B cell (primary cell): ENCODE measurements at regions not wholly inside any gene's neighbourhood (a gene's known extent, or its start where the extent isn't known, plus 50 kb on each side); places are given as distances from the start of the nearest gene placed in this dataset.

ENCODE experiments used
- ATAC-seq: fragments of 200-7000 bp; cut with Tn5 transposase; one replicate; pipeline ENCODE4 v1.10.0; 2021; ENCODE audit warnings: low read depth, mild to moderate bottlenecking, moderate number of reproducible peaks, moderate library complexity
- CTCF ChIA-PET: fragments of 350-600 bp; sonication (Branson Sonifier 250); formaldehyde crosslinking; loops from one replicate; lab custom pipeline; 2021; ENCODE audit warnings: antibody characterized with exemption, inconsistent platforms; lab: Charles Lee
- POLR2A ChIA-PET: fragments of 350-600 bp; sonication (Branson Sonifier 250); formaldehyde crosslinking; loops from one replicate; lab custom pipeline; 2021; ENCODE audit warnings: antibody characterized with exemption; lab: Charles Lee
- DNase-seq: peaks from one replicate; pipeline ENCODE4 v3.0.0; 2013
- H2AFZ ChIP-seq: 2 replicates; pipeline ENCODE4 v1.6.1; 2012; ENCODE audit warnings: mild to moderate bottlenecking, low read depth, low read length; ENCODE audit not compliant: insufficient read depth, poor library complexity, severe bottlenecking
- H3K27ac ChIP-seq, 2 donors: 1 replicate in 1 of 2; 2 replicates in 1 of 2; pipeline ENCODE4 v1.5.1; 2012 to 2013; ENCODE audit warnings: low read length in 2 of 2, mild to moderate bottlenecking in 2 of 2, moderate library complexity in 1 of 2
- H3K27me3 ChIP-seq, 4 experiments: fragments of 200-600 bp in 1 of 4; sonication (generic) in 1 of 4; replicated peaks in 1 of 4; 1 replicate in 2 of 4; 2 replicates in 2 of 4; pipeline versions ENCODE4 v1.6.1 to v1.7.0; 2013 to 2016; ENCODE audit warnings: low read length in 3 of 4, mild to moderate bottlenecking in 2 of 4, mixed read lengths in 1 of 4, moderate library complexity in 1 of 4; ENCODE audit not compliant: insufficient read depth in 4 of 4, control insufficient read depth in 3 of 4; ENCODE audit errors: control extremely low read depth in 1 of 4
- H3K36me3 ChIP-seq, 2 experiments: replicated peaks in 1 of 2; 1 replicate in 1 of 2; 2 replicates in 1 of 2; pipeline versions ENCODE4 v1.6.1 to v1.7.1; 2013; ENCODE audit warnings: low read length in 1 of 2; ENCODE audit not compliant: insufficient read depth in 2 of 2, control insufficient read depth in 1 of 2; ENCODE audit errors: control extremely low read depth in 1 of 2, extremely low read depth in 1 of 2
- H3K4me1 ChIP-seq, 2 donors: fragments of 200-600 bp in 1 of 2; sonication (generic) in 1 of 2; 1 replicate in 1 of 2; 2 replicates in 1 of 2; pipeline versions ENCODE4 v1.5.1 to v1.6.1; 2013 to 2017; ENCODE audit warnings: low read length in 2 of 2; ENCODE audit not compliant: control insufficient read depth in 2 of 2, insufficient read depth in 2 of 2
- H3K4me2 ChIP-seq: replicated peaks from 2 replicates; pipeline ENCODE3; 2012; ENCODE audit warnings: mild to moderate bottlenecking, low read depth, low read length; ENCODE audit not compliant: poor library complexity, severe bottlenecking
- H3K4me3 ChIP-seq, 5 experiments: fragments of 200-600 bp in 1 of 5; sonication (generic) in 1 of 5; 1 replicate in 3 of 5; 2 replicates in 2 of 5; pipeline versions ENCODE4 v1.5.1 to v1.7.0; 2011 to 2016; ENCODE audit warnings: low read length in 4 of 5, mild to moderate bottlenecking in 4 of 5, low read depth in 2 of 5, control low read depth in 1 of 5, moderate library complexity in 1 of 5; ENCODE audit not compliant: insufficient read depth in 1 of 5; ENCODE audit errors: control extremely low read depth in 1 of 5, extremely low read depth in 1 of 5
- H3K79me2 ChIP-seq: fragments of 200-600 bp; sonication (generic); one replicate; pipeline ENCODE4 v1.6.0; 2016; ENCODE audit warnings: low read length; ENCODE audit not compliant: control insufficient read depth, insufficient read depth
- H3K9ac ChIP-seq: fragments of 200-600 bp; sonication (generic); 2 replicates; pipeline ENCODE4 v1.6.1; 2017; ENCODE audit warnings: mild to moderate bottlenecking, low read length, moderate library complexity
- H3K9me3 ChIP-seq, 3 donors: one replicate each; pipeline versions ENCODE4 v1.6.1 to v1.7.1; 2013; ENCODE audit warnings: low read length in 2 of 3; ENCODE audit not compliant: control insufficient read depth in 2 of 3, insufficient read depth in 1 of 3; ENCODE audit errors: control extremely low read depth in 1 of 3
- H4K20me1 ChIP-seq: 2 replicates; pipeline ENCODE4 v1.6.0; 2012; ENCODE audit warnings: mild to moderate bottlenecking, low read length; ENCODE audit not compliant: insufficient read depth, control insufficient read depth, poor library complexity, severe bottlenecking
- H3K27ac Mint-ChIP-seq: one replicate; pipeline ENCODE4 v1.8.0; 2021; ENCODE audit warnings: mixed read lengths
- H3K27me3 Mint-ChIP-seq: one replicate; pipeline ENCODE4 v1.8.0; 2021; ENCODE audit warnings: mixed read lengths
- H3K4me1 Mint-ChIP-seq: one replicate; pipeline ENCODE4 v1.8.0; 2021; ENCODE audit warnings: mixed read lengths
- H3K4me3 Mint-ChIP-seq: one replicate; pipeline ENCODE4 v1.8.0; 2021; ENCODE audit warnings: mixed read lengths
- H3K9me3 Mint-ChIP-seq: one replicate; pipeline ENCODE4 v1.8.0; 2022; ENCODE audit warnings: mixed read lengths; ENCODE audit not compliant: insufficient read depth
- EZH2 ChIP-seq: IDR thresholded peaks from 2 replicates; pipeline ENCODE4 v1.6.1; 2012; ENCODE audit warnings: borderline replicate concordance, low read depth, mild to moderate bottlenecking, moderate library complexity, low read length; ENCODE audit not compliant: insufficient read depth, poor library complexity, severe bottlenecking
- WGBS: methylation state at CpG from one replicate; pipeline ENCODE4 v1.1.5; 2013; ENCODE audit warnings: missing lambda C conversion rate; ENCODE audit not compliant: insufficient coverage; 5-methylcytosine and 5-hydroxymethylcytosine counted together
- intact Hi-C: fragments of 100-400 bp; cut with micrococcal nuclease; formaldehyde crosslinking; loops from one replicate; pipeline ENCODE4 v1.10.0; 2022
- TF ChIP-seq, protein P1 (sequence below): fragments of 200-600 bp; IDR thresholded peaks from one replicate; pipeline ENCODE4 v1.8.0; 2022; ENCODE audit warnings: antibody characterized with exemption, mild to moderate bottlenecking

DNA sequence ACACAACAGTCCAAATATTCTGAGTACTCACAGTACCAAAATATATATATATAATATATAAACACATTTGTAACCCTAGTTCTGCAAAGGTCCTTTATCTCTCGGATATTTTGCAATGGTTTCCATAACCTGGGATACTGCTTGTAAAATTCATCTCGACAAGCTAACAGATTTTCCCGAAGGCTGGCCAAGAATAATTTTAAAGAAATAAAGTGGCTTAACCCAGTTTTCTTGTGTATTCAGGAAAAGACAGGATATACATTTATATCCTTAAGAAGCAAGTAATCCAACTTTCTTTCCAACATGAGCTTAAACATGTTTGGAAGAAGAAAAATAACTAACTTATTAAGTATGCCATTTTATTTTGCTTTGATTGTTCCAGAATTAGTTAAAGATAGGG lies 348.7 kb upstream of the RUNX1 start:
- Histone ChIP-seq H3K4me2 (no peak overlapping the region), H3K27ac (no peak overlapping the region), H3K4me1 (no peaks in the 10 kb centered on the region), H2AFZ (no peak overlapping the region), H4K20me1 (no peaks in the 10 kb centered on the region), H3K9ac (no peak overlapping the region), H3K9me3 (no peaks in the 10 kb centered on the region), H3K27me3 (no peaks in the 10 kb centered on the region), H3K4me3 (no peak overlapping the region), H3K79me2 (no peaks in the 10 kb centered on the region), H3K36me3 (no peaks in the 10 kb centered on the region)
- no peaks in the 10 kb centered on the region for H3K9me3 Mint-ChIP-seq
- no peak overlapping the region for H3K27ac Mint-ChIP-seq
- ChIA-PET POLR2A (interaction anchor here (1.0 kb wide), 1 partner anchor 510 kb away, joined by 3 read pairs; no protein-coding TSS in a partner anchor), CTCF (interaction anchor here (1.0 to 4.4 kb wide), 4 partner anchors 350 to 652 kb away, joined by 3 to 45 read pairs (median 6); no protein-coding TSS in a partner anchor)
- ATAC-seq (no peak), DNase-seq (no peak)
- peaks cover 6% of the 10 kb centered on the region for H3K27me3 Mint-ChIP-seq
- peaks cover 2% of the 10 kb centered on the region for H3K4me1 Mint-ChIP-seq
- no peak overlapping the region for H3K4me3 Mint-ChIP-seq
- TF ChIP-seq, protein P1, sequence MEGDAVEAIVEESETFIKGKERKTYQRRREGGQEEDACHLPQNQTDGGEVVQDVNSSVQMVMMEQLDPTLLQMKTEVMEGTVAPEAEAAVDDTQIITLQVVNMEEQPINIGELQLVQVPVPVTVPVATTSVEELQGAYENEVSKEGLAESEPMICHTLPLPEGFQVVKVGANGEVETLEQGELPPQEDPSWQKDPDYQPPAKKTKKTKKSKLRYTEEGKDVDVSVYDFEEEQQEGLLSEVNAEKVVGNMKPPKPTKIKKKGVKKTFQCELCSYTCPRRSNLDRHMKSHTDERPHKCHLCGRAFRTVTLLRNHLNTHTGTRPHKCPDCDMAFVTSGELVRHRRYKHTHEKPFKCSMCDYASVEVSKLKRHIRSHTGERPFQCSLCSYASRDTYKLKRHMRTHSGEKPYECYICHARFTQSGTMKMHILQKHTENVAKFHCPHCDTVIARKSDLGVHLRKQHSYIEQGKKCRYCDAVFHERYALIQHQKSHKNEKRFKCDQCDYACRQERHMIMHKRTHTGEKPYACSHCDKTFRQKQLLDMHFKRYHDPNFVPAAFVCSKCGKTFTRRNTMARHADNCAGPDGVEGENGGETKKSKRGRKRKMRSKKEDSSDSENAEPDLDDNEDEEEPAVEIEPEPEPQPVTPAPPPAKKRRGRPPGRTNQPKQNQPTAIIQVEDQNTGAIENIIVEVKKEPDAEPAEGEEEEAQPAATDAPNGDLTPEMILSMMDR: no peak
- TF ChIP-seq EZH2: no peak
- intact Hi-C loops: no loop called here
- whole genome bisulfite sequencing: no CpG with 5 or more reads among the region's 3 CpGs

DNA sequence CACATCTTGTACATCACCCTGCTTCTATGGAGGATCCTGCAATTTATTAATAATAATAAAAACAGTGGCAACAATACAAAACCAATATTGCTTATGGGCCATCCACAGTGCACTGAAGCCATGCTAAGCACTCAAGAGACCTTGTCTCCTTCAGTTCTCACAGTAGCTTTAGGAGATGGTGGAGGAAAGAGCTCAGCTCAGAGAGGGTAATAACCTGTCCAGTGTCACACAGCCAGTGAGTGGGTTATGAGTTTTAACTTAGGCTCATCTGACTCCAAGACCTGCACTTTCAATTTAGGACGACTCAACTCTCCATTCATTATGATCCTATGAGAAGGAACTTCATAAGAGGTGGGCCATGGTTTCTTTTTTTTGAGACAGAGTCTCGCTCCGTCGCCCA lies 347.6 kb upstream of the RUNX1 start:
- intact Hi-C loops: no loop called here
- H3K27me3 Mint-ChIP-seq: peaks cover 6% of the 10 kb centered on the region
- H3K4me2 ChIP-seq: no peak overlapping the region
- no peak overlapping the region for H3K9ac ChIP-seq
- H4K20me1 ChIP-seq: no peaks in the 10 kb centered on the region
- CTCF ChIA-PET: interaction anchor here (2.2 kb wide), 1 partner anchor 507 kb away, joined by 8 read pairs; no protein-coding TSS in a partner anchor
- H3K36me3 ChIP-seq: no peaks in the 10 kb centered on the region
- POLR2A ChIA-PET: no interaction called here
- H3K27me3 ChIP-seq: no peaks in the 10 kb centered on the region
- H3K4me1 Mint-ChIP-seq: peaks cover 2% of the 10 kb centered on the region
- WGBS: no CpG with 5 or more reads among the region's 4 CpGs
- H3K4me3 Mint-ChIP-seq: no peak overlapping the region
- no peak for TF ChIP-seq EZH2
- TF ChIP-seq, protein P1: no peak
- H3K79me2 ChIP-seq: no peaks in the 10 kb centered on the region
- no peaks in the 10 kb centered on the region for H3K4me1 ChIP-seq
- no peak overlapping the region for H3K27ac Mint-ChIP-seq
- ATAC-seq (no peak), DNase-seq (no peak)
- H3K9me3 Mint-ChIP-seq: no peaks in the 10 kb centered on the region
- H3K27ac ChIP-seq: no peak overlapping the region
- H3K4me3 ChIP-seq: no peak overlapping the region
- no peaks in the 10 kb centered on the region for H3K9me3 ChIP-seq
- no peak overlapping the region for H2AFZ ChIP-seq
